HG02588 (cell line): ENCODE measurements at regions not wholly inside any gene's neighbourhood (a gene's known extent, or its start where the extent isn't known, plus 50 kb on each side); places are given as distances from the start of the nearest gene placed in this dataset.
"Not testable (repeated sequence)": the region's sequence is repeated elsewhere in the genome, so short reads cannot be mapped to it uniquely, and the experiment has no call there.

Experiments used
- ATAC-seq: cut with Tn5 transposase; IDR thresholded peaks from one replicate; pipeline ENCODE4 v1.9.1; 2021; ENCODE audit warnings: mild to moderate bottlenecking, moderate library complexity; ENCODE audit not compliant: unreplicated experiment

GRCh38 chr2:133968446-133968845, 285.4 kb upstream of the MGAT5 start:
- ATAC-seq = no peak

DNA sequence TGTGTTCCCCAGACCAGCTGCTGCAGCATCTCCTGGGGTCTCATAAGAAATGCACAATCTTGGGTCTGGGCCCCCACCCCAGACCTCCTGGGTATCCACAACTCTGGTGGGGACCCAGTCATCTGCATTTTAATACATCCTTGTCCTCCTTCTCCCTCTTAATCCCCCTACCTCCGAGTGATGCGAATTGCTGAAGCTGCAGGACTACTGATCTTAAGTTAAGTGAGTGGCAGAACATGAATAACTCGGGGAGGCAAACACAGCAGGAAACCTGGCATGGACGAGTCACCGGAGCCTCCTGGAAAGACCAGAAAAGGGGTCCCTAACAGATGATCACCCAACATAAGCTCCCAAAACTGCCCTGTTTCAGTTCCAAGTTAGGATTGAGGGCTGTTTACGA, 283.2 kb upstream of the MGAT5 start:
- no peak for ATAC-seq

- no peak for ATAC-seq
Measured at GRCh38 chr2:133972297-133972696, 281.6 kb upstream of the MGAT5 start.

DNA sequence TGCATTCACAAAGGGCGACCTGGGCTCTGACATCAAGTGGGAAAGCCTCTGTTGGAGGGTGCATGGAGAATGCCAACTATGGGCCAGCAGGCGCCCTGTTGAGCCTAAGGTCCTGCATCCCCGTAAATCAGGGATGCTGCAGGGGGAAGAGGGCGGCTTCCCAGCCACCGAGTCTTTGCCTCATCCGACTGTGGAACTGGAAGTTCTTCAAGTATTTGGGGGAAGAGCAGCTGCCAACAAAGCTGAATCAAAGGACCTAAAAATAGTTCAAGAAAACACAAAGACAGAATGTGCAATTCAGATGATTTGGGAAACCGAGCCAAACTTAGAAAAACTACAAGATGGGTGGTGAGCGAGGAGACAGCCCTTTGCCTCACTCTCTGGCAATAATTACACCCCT, 281.1 kb upstream of the MGAT5 start:
- no peak for ATAC-seq

- ATAC-seq = no peak
Measured at GRCh38 chr2:133974353-133974752, 279.5 kb upstream of the MGAT5 start.

DNA sequence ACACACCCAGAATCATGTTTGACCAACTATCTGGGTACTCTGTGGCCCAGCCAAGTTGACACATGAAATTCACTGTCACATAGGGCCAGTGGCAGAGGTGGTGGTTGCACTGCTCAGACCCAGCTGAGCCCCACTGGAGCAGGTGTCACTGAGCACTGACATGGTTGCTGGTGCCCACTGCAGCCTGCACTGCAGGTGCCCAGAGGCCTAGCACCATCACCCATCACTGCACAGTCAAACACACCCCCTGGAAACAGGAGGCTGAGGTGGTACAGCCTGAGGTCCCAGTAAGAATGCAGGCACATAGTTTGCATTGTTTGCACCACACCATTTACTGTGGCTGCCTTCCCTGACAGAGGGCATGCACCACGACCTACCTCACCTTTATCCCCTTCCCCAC, 278.7 kb upstream of the MGAT5 start:
- no peak for ATAC-seq

- no peak for ATAC-seq
Measured at GRCh38 chr2:133975676-133976428, 278.0 kb upstream of the MGAT5 start.

DNA sequence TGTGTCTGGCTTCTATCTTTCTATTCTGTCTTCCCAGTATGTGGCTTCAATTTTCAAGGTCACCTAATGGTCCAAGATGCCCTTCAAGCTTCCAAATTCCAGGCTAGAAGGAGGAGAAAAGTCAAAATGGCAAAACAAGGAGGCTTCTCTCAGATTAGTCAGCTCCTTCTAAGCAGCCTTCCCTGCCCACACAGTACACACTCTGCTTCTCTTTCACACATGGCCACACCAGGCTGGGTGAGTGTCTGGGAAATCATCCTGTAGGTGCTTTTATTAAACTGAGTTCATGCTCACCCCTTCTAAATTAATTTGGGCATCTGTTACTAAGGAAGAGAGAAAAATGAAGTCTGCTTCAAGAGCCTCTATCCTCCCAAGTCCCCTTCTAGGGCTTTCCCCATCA, 277.2 kb upstream of the MGAT5 start:
- no peak for ATAC-seq

GRCh38 chr2:133977405-133977804, 276.5 kb upstream of the MGAT5 start:
- ATAC-seq = no peak

DNA sequence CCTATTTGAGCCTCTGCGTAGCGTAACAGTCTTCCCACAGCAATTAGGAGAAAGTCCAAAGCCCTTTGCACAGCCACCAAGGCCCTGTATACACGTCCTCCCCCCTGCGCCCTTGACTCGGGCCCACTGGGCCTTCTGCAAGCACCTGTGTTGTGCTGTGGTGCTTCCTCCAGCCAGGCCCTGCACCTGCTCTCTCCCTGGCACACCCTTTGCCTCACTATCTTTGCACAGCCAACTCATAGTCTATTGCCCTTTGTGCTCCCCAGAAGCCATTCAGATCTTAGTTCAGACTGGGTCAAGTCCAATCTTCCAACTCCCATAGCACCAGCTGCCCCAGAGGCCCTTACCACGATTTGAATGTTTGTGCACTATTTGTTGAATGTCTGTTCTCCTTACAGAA, 271.6 kb upstream of the MGAT5 start:
- no peak for ATAC-seq

DNA sequence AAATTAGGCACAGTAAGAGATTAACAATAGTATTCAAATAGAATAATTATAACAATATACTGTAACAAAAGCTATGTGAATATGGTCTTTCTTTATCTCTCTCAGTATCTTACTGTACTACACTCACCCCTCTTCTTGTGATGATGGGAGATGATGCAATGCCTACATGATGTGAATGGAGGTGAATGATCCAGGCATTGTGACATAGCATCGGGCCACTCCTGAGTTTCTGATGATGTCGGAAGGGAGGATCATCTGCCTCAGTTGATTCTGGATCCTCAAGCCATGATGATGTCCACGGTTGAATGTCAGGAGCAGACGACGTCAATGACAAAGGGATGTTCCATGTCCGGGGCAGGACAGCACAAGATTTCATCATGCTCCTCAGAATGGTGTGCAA, 268.3 kb upstream of the MGAT5 start:
- no peak for ATAC-seq

- ATAC-seq = no peak
Measured at GRCh38 chr2:133986081-133986837, 267.6 kb upstream of the MGAT5 start.

DNA sequence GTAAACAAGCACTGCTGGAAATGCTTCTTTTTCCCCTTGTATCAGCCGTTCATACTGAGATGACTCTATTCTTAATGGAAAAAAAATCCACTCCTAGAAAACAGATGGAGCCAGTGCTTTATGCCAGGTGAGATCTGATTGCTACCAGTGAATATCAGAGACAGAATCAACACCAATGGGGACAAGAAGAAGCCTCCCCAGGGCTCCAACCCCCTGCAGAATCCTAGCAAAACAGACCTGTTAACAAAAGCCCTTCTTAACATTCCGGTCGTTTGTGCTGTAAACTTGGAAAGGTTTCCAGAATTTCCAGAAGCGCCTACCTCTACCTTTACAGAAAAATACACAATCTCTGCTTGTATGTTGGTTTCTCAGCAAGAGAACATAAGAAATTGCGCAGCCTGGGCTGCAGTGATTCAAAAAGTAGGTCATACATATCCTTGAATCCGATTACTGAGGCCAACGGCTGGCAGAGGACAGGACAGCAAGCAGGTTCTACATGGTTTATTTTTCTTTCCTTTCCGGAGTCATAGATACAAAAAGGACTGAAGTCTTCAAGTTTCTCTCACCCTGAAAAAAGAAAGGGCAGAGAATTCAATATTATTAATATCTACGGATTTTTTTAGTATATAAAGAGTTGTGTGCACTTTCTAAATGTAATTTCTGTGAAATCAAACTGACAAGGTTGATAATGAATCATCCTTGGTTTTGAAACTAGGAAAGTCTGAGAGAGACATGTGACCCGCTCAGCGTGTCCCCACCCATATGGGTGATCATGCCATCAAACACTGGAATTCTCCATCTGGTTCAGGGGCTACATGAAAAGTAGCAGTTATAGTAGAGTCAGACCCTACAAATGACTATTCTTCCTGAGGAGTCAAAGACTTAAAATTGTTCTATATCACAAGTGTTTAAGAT, 266.7 kb upstream of the MGAT5 start:
- no peak for ATAC-seq

DNA sequence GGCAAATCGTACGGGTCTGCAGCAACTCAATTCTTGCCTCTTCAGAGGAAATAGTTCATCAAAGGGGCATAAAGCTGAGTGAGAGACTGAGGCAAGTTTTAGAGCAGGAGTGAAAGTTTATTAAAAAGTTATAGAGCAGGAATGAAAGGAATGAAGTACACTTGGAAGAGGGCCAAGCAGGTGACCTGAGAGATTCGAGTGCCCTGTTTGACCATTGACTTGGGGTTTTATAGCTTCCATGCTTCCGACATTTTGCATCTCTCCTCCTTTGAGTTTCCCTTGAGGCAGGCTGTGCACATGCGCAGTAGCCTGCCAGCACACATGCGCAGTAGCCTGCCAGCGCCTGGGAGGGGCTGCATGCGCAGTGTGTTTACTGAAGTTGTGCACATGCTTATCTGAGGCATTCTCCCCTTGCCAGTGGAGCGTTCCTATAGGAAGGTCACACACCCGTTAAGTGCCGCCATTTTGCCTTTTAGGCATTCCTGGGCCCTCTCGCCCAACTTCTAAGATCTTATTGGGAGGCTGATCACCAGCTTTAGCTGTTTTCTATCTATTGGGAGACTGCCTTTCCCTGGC, 265.5 kb upstream of the MGAT5 start:
- no peak for ATAC-seq

DNA sequence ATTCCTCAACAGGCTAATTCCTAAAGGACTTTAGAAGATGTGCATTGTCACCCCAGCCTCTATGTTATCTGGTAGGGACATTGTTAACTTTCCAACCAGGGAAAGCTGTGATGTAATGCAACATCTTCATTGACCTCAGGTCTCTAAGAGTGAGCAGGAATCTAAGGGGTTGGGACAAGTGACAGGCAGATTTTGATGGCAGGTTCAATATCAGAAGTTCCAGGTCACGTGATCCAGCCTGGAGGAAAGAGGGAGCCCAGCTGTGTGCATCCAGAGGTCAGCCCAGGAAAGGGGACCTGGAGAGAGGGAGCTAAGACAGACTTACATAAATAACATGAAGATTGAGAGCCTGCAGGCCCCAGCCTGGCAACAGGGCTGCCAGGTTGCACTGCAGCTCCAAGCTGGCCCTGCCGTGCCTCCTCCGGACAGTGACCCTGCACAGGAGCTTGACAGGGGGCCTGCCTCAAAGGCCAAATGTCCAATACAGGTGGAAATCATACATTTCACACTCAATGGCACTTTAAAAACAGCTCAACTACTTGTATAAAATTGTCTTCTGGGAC, 262.2 kb upstream of the MGAT5 start:
- no peak for ATAC-seq

DNA sequence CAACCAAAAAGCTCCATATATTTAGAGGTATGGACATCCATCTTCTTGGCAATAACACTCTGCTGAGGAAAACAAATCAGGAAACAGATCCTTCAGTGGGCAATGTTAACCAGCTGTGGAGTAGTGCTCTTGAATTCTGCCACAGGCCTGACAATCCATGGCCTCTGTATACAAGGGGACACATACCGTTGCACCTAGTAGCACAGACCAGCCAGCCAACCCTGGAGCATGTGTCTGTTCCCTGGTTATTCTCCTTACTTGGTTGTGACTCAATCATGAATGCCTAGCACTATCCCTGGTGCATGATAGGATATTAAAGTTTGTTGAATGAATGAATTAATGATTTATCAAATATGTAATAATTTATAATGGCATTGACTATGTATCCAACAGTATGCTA, 261.4 kb upstream of the MGAT5 start:
- ATAC-seq = no peak

- ATAC-seq = no peak
Measured at GRCh38 chr2:133993160-133993559, 260.7 kb upstream of the MGAT5 start.

DNA sequence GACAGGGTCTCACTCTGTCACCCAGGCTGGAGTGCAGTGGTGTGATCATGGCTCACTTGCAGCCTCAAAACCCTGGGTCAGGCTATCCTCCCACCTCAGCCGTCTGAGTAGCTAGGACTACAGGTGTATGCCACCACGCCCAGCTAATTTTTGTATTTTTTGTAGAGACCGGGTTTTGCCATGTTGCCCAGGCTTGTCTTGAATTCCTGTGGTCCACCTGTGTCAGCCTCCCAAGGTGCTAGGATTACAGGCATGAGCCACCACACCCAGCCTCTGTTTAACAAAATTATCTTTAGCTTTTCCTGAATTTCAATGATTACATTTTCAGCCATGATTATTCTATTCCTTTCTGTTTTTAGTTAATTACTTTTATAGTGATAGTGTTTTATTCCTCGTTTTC, 255.1 kb upstream of the MGAT5 start:
- ATAC-seq = not testable (repeated sequence)

DNA sequence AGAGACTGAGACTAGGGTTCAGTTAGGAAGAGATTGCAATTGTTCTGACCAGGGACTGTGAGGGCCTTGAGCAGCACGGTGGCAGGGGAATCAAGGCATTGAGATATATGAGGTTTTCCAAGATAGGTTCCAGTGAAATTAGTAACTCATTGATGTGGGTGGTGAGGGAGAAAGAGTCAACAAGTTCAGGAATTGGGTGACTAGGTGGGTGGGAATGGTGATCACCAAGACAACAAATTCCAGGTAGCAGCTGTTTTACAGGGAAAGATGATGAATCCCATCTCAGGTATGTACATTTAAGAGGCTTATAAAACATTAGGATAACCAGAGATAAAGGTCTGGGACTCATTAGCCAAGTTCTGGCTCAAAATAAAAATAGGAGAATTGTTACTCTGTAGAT, 251.5 kb upstream of the MGAT5 start:
- no peak for ATAC-seq

DNA sequence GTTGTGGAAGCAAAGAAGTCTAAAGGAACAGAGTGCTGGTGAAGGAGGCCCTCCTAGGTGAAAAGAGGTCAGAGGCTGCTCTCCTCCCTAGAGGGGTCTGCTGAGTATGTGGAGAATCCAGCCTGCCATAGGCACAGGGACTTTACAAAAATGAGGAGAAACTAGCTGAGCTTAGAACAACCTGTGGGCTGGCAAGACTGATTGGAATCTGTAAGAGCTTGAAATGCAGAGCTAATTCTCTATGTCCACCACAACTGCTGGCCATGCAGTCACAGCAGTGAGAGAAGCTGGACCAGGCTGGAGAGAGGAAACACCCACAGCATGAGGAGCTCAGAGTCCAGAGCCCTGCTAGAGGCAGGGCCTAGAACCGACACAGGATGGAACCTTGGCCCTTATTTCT, 251.0 kb upstream of the MGAT5 start:
- ATAC-seq = no peak

DNA sequence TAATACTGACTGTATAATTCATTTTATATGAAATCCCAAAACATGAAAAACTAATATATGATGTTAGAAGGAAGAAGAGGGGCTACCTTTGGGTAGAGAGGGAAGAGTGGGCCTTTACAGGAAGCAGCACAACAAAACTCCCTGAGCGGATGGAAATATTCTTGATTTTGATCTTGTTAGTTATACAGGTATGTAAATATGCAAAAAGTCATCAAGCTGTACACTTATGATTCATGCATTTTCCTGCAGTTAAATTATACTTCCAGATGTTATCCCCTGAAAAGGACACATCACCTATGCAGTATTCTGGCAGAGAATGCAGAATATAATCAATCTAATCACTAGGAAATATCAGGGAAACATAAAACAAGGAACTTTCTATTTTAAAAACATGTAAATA, 249.4 kb upstream of the MGAT5 start:
- ATAC-seq = no peak
